ENCODE measurements at regions not wholly inside any gene's neighbourhood (a gene's known extent, or its start where the extent isn't known, plus 50 kb on each side); places are given as distances from the start of the nearest gene placed in this dataset.

- H3K9ac ChIP-seq (ENCODE audit: extremely low read depth, insufficient read length, low read length), result no peak overlapping the region
- H3K23me2 ChIP-seq (ENCODE audit: insufficient read length, low read depth, low read length, poor library complexity, severe bottlenecking), result no peaks in the 10 kb centered on the region
- no peak overlapping the region for H3K14ac ChIP-seq (ENCODE audit: insufficient read depth, low read length)
- no peak overlapping the region for H2AK5ac ChIP-seq (ENCODE audit: insufficient read length, low read length)
- no CpG with 5 or more reads among the region's 2 CpGs for WGBS (ENCODE audit: extremely low coverage, insufficient read length, low lambda C conversion rate)
- no peak overlapping the region for H2AFZ ChIP-seq (ENCODE audit: low read length)
- H4K91ac ChIP-seq (ENCODE audit: insufficient read length, low read depth, low read length), result no peak overlapping the region
- H3K4ac ChIP-seq (ENCODE audit: low read depth, low read length), result no peak overlapping the region
- no peak overlapping the region for H2BK5ac ChIP-seq (ENCODE audit: insufficient read length, low read length)
- H3K4me1 ChIP-seq (ENCODE audit: insufficient read depth, low read length), result no peaks in the 10 kb centered on the region
- no peaks in the 10 kb centered on the region for H3K27me3 ChIP-seq (ENCODE audit: insufficient read depth, low read length)
- H3K36me3 Mint-ChIP-seq (ENCODE audit: insufficient read depth in 1 of 3, low read depth in 3 of 3), result peaks cover 7 to 26% (median 10%) of the 10 kb centered on the region in 3 experiments
- H4K20me1 ChIP-seq (ENCODE audit: control insufficient read depth, insufficient read depth, insufficient read length), result no peaks in the 10 kb centered on the region
- TF ChIP-seq, protein P1, sequence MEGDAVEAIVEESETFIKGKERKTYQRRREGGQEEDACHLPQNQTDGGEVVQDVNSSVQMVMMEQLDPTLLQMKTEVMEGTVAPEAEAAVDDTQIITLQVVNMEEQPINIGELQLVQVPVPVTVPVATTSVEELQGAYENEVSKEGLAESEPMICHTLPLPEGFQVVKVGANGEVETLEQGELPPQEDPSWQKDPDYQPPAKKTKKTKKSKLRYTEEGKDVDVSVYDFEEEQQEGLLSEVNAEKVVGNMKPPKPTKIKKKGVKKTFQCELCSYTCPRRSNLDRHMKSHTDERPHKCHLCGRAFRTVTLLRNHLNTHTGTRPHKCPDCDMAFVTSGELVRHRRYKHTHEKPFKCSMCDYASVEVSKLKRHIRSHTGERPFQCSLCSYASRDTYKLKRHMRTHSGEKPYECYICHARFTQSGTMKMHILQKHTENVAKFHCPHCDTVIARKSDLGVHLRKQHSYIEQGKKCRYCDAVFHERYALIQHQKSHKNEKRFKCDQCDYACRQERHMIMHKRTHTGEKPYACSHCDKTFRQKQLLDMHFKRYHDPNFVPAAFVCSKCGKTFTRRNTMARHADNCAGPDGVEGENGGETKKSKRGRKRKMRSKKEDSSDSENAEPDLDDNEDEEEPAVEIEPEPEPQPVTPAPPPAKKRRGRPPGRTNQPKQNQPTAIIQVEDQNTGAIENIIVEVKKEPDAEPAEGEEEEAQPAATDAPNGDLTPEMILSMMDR (conservative IDR thresholded peaks at IDR 0.05), result no peak; the same call in 2 of the 3 replicates
- H4K8ac ChIP-seq (replicated peaks; ENCODE audit: insufficient read length, low read depth, low read length), result no peak overlapping the region
- DNase-seq, result no peak
- H3K56ac ChIP-seq (ENCODE audit: insufficient read length, low read depth, low read length), result no peak overlapping the region
- no peaks in the 10 kb centered on the region for H3K79me2 ChIP-seq (ENCODE audit: insufficient read depth, low read length)
- no peak overlapping the region for H2BK15ac ChIP-seq (ENCODE audit: low read depth, low read length)
- H3K4me2 ChIP-seq (ENCODE audit: insufficient read depth, insufficient read length, low read length), result no peak overlapping the region
- H3T11ph ChIP-seq (ENCODE audit: low read length), result no peak overlapping the region
- H3K4me1 Mint-ChIP-seq, result no peaks in the 10 kb centered on the region
- no peak overlapping the region for H2BK120ac ChIP-seq (ENCODE audit: low read depth, low read length, poor library complexity, severe bottlenecking)
- H2BK12ac ChIP-seq (ENCODE audit: insufficient read length, low read depth, low read length), result no peak overlapping the region
- H3K27ac ChIP-seq (ENCODE audit: insufficient read length, low read depth, low read length), result no peak overlapping the region
- H3K23ac ChIP-seq (ENCODE audit: insufficient read length, low read depth, low read length), result no peak overlapping the region
- no peak overlapping the region for H2BK20ac ChIP-seq (ENCODE audit: low read depth, low read length, poor library complexity, severe bottlenecking)
- no peaks in the 10 kb centered on the region for H3K27me3 Mint-ChIP-seq (ENCODE audit: low read depth)
- H3K79me1 ChIP-seq (ENCODE audit: insufficient read depth, low read depth, low read length, poor library complexity, severe bottlenecking), result no peaks in the 10 kb centered on the region
- no peak overlapping the region for H4K5ac ChIP-seq (ENCODE audit: insufficient read length, low read depth, low read length)
- H3K18ac ChIP-seq (ENCODE audit: insufficient read length, low read depth, low read length), result no peak overlapping the region
- H3K4me3 Mint-ChIP-seq, result no peak overlapping the region
- no peak overlapping the region for H3K27ac Mint-ChIP-seq
- peaks cover 20 to 22% of the 10 kb centered on the region in 2 experiments; a peak in 4 of 5 replicates for H3K9me3 Mint-ChIP-seq
- no peaks in the 10 kb centered on the region for H3K9me3 ChIP-seq (ENCODE audit: control insufficient read depth, low read depth, low read length)
Observed at GRCh38 chr1:106360252-106360651, 696.2 kb upstream of the PRMT6 start.

Measured in H9 (cell line).